IPS-18c (cell line): ENCODE measurements at regions not wholly inside any gene's neighbourhood (a gene's known extent, or its start where the extent isn't known, plus 50 kb on each side); places are given as distances from the start of the nearest gene placed in this dataset.
"Not testable (repeated sequence)": the region's sequence is repeated elsewhere in the genome, so short reads cannot be mapped to it uniquely, and the experiment has no call there.

Experiments used
- H3K4me3 ChIP-seq: 2 replicates; pipeline ENCODE4 v1.7.0; 2013; ENCODE audit warnings: low read depth, mild to moderate bottlenecking, low read length, moderate library complexity; ENCODE audit not compliant: insufficient read depth
- H3K9me3 ChIP-seq: one replicate; pipeline ENCODE4 v1.6.1; 2013; ENCODE audit warnings: mild to moderate bottlenecking, low read length, moderate library complexity; ENCODE audit not compliant: control insufficient read depth, insufficient read depth

DNA sequence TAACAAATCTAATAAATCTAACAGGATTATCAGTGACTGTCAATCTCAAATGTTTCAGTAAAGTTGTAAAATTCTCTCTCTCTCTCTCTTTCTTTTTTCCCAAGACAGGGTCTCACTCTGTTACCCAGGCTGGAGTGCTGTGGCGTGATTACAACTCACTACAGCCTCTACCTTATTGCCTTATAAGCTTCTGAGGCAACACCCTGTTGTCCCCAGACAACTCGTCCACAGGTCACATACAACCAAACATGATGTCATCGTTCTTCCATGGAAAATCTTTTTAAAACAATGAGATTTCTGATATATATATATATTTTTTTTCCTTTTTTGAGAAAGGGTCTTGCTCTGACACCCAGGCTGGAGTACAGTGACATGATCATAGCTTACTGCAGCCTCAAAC, 151.4 kb upstream of the RGS6 start:
- H3K9me3 ChIP-seq, result no peaks in the 10 kb centered on the region
- H3K4me3 ChIP-seq, result no peak overlapping the region

DNA sequence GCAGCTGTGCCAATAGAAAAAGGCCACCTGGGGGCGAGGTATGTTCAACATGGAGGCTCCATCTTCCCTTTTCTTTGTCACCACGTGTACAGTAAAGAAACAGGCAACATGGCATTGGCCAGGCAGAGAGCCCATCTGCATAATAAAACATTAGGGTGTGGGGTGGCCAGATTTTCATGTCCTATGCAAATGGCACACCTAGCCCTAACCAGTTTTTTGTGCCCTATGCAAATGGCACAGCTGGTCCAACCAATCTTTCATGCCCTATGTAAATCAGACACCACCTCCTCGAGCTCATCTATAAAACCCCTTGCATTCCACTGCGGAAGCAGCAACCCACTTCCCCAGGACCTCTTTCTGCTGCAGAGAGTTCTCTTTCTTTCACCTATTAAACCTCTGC, 149.1 kb upstream of the RGS6 start:
- Histone ChIP-seq H3K9me3 (no peaks in the 10 kb centered on the region), H3K4me3 (no peak overlapping the region)

DNA sequence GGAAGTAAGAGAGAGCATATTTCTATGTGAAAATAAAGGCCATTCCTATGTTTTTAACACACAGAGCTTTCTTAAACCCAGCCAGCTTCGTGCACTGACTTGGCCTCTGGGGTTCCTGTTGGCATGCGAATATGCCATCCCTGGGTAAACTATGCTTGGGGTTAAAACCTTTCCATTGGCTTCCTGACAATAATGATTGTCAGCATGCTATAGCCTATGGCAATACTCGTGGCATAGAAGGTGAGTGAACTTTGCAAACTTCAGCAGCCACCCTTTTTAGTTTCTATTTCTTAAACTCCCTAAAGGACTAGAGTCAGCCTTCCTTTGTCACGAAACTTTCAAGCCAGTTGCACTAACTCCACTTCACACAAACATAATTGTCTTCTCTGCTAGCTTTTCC, 148.4 kb upstream of the RGS6 start:
- Histone ChIP-seq H3K4me3 (no peak overlapping the region), H3K9me3 (no peaks in the 10 kb centered on the region)

DNA sequence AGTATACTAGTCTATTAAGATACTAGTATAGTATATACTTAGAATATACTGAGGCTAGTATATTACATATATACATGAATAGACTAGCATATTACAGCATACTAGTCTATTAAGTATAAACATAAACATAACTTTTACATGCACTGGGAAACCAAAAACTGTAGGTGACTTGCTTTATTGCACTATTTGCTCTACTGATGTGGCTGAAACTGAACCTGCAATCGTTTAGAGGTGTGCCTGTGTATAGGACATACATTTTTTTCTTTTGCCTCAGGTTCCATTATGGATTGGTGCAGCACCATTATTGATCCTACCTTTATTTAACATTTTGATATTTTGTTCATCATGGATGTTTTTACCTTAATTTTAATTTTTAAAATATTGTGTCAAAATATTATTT, 143.2 kb upstream of the RGS6 start:
- Histone ChIP-seq H3K4me3 (no peak overlapping the region), H3K9me3 (no peaks in the 10 kb centered on the region)

DNA sequence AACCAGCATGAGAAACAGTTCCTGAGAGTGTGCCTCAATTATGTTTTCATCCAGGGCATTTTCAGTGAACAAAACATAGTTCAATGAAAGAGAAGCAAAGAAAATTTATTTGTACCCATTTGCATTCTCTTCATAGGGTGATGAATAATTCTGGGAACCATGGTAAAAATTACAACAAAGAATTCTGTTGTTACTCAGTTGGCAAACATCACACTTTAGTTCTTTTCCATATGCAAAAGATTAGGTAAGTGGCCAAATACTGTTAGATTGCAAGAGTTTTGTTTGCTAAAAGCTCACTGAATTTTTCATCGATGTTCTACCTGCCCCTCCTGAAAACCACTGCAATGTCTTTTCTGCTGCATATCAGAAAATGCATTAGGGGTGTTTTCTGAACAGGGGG, 132.4 kb upstream of the RGS6 start:
- no peak overlapping the region for H3K4me3 ChIP-seq
- H3K9me3 ChIP-seq, result no peaks in the 10 kb centered on the region

DNA sequence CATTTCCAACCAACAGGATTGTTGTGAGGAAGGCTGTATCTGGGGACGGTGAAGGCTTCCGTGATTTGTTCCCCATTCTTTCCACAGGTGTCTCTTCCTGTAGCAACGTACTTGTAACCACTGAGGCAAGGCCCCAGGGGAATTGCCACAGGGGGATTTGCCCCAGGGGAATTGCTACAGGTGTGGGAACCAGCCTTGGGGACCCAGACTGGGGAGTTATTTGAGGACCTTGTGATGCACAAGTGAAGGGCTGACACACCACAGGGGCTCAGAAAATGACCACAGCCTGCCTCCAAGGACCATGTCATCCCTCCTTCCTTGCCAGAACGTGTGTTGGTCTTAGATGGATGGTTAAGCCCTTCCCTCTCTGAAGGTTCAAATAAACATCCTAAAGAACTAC, 131.4 kb upstream of the RGS6 start:
- Histone ChIP-seq H3K9me3 (no peaks in the 10 kb centered on the region), H3K4me3 (no peak overlapping the region)

DNA sequence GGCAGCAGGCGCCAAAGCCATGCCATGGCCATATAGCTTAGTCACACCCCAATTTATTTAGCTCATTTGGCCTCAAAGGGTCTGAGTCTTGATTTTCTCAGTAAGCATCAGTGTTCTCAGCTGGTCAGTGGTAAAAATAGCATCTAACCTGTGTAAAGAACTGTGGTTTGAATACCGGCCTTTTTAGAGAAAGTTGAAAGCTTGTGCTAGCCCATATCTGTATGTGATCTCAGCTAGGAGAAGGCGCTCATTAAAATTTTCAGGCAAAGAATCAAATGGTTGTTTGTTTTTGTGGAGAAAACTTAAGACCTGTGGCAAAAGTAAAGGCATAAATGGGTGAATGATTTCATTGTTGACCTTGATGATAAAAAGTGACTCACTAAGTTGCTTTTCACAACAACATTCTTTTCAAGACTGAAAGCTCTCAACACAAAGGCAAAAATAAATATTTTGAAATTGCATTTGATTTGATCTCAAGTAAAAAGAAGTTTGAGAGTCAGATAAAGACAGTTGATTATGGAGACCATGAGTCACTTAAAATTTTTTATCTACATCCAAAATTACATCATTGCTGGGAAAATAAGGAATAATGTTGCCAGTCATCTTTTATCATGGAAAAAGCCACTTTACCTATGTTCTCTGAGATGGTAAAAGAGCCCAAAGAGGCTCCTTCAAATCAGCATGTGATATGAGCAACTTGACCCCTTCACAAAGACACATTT, 128.5 kb upstream of the RGS6 start:
- H3K9me3 ChIP-seq, result no peaks in the 10 kb centered on the region
- H3K4me3 ChIP-seq, result no peak overlapping the region

DNA sequence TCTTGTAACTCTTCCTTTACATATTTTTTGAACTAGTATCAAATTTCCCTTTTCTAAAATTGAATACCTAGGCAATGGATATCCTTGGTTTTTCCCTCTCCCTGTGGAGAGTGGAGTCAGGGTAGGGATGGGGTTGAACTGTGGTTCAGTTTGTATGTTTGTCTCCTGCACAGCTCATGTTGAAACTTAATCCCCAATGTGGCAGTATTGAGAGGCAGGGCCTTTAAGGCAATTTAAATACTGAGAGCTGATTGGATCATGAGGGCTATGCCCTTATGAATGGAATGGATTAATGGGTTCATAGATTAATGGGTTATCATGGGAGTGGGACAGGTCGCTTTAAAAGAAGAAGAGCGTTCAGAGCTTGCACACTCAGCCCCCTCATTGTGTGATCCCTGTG, 127.2 kb upstream of the RGS6 start:
- H3K4me3 ChIP-seq, result no peak overlapping the region
- no peaks in the 10 kb centered on the region for H3K9me3 ChIP-seq

DNA sequence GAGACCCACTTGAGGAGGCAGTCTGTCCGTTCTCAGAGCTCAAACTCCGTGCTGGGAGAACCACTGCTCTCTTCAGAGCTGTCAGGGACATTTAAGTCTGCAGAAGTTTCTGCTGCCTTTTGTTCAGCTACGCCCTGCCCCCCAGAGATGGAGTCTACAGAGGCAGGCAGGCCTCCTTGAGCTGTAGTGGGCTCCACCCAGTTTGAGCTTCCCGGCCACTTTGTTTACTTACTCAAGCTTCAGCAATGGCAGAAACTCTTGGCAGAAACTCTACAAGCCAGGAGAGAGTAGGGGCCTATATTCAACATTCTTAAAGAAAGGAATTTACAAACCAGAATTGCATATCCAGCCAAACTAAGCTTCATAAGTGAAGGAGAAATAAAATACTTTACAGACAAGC, 125.2 kb upstream of the RGS6 start:
- not testable (repeated sequence) for H3K4me3 ChIP-seq, H3K9me3 ChIP-seq

DNA sequence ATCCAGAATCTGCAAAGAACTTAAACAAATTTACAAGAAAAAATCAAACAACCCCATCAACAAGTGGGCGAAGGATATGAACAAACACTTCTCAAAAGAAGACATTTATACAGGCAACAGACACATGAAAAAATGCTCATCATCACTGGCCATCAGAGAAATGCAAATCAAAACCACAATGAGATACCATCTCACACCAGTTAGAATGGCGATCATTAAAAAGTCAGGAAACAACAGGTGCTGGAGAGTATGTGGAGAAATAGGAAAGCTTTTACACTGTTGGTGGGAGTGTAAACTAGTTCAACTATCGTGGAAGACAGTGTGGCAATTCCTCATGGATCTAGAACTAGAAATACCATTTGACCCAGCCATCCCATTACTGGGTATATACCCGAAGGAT, 121.4 kb upstream of the RGS6 start:
- H3K4me3 ChIP-seq, H3K9me3 ChIP-seq: not testable (repeated sequence)

DNA sequence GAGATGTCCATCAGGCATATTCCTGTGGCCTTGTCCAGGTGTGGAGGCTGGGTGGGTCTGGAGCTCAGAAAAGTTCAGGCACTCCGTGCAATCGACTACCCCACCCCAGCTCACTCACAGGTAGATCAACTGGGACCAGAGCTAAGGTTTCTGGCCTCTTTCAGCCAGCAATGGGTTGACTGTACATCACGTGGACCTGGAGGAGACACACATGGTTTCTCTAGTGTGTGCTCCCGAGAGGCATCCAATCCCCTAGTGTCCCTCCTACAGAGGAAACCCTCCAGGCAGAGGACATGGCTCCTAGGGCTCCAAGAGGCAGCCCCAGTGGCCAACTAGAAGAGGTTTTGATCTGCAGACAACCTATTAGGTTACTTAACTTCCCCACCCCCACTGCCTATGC, 119.5 kb upstream of the RGS6 start:
- H3K4me3 ChIP-seq, result no peak overlapping the region
- H3K9me3 ChIP-seq, result peaks cover 3% of the 10 kb centered on the region

DNA sequence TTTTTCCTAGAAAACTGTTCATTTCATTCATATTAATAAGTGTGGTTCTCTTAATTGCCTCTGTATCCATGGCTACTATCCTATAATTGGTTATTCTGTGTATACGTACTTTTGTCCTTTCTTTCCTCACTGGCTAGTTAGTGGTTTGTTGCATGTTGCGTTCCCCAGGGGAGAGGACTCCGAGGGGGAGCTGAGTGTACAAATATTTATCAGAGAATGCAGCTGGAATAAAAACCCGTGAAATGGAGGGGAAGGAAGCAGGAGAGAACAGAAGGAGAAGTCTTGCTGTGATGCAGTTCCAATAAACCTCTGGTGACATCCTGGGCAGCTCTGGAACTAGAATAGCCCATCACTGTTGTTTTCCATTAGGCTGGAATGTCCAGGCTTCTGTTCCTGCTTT, 117.1 kb upstream of the RGS6 start:
- peaks cover 3% of the 10 kb centered on the region for H3K9me3 ChIP-seq
- no peak overlapping the region for H3K4me3 ChIP-seq

DNA sequence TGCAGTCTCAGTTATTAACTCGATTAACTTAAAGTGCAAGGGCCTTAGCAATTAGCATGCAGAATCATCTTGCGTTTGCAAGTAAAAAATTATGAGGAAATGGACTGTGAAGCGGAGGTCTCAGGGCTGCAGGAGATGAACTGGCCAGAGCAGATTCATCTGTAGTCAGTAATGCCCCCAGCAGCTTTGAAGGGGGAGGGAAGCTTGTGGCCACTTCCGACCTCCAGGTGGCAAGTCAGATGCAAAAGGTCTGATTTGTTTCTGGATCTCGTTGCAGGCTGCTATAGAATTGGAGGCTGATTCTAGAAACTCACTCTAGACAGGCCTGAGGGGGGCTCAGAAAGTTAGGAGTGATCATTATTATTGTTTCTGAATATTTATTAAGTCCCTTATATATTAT, 107.4 kb upstream of the RGS6 start:
- Histone ChIP-seq H3K4me3 (no peak overlapping the region), H3K9me3 (no peaks in the 10 kb centered on the region)

DNA sequence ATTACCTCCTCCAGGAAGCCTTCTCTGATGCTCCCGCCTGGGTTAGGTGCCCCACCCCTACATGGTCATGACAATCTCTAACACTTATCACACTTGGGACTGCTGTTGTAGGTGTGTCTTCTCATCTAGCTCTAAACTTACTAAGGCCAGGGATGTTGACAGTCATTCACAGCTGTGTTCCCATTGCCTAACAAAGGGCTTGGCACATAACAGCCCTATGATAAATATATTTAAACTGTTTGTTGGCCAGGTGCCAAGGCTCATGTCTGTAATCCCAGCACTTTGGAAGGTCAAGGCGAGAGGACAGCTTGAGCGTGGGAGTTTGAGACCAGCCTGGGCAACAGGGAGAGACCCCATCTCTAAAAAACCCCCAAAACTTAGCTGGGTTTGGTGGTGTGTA, 98.8 kb upstream of the RGS6 start:
- Histone ChIP-seq H3K4me3 (no peak overlapping the region), H3K9me3 (no peaks in the 10 kb centered on the region)

DNA sequence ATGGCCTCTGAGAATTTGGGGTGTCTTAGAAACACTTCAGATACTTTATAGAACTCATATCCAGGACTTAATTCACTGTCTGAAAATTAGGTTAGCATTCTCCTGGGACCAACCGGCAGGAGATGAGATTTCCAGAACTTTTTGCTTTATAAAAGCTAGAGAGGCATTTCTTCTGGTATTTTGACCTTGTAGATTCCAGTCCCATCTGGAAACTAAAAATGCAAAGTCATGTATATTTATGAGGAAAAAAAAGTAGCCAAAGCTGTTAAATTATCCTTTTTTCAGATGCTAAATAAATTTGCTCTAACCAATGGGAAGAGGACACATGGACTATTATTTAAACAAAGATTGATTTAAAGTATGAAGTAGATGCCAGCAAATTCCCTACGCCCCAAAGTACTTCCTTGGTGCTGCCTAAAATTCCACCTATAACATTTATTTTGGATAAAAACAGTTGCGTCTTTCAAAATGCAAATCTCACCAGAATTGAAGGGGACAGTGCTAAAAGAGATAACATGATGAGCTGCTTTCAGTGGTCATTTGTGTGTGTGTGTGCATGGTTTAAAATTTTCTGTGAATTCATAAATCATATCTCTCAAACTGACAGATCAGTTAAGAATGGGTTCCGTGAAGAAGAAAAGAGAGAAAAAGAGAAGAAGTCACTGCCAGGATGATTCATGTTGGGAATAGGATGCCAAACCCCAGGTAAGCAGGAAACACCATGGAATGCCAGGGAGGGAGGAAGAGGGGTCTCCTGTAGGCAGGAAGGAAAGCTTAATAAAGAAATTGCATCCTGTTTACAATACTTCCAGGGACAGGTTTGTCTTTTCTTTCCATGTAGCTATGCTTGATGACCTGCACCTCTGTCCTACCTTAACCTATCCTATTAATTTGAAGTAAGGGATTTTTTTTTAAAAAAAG, 97.7 kb upstream of the RGS6 start:
- Histone ChIP-seq H3K4me3 (no peak overlapping the region), H3K9me3 (no peaks in the 10 kb centered on the region)

DNA sequence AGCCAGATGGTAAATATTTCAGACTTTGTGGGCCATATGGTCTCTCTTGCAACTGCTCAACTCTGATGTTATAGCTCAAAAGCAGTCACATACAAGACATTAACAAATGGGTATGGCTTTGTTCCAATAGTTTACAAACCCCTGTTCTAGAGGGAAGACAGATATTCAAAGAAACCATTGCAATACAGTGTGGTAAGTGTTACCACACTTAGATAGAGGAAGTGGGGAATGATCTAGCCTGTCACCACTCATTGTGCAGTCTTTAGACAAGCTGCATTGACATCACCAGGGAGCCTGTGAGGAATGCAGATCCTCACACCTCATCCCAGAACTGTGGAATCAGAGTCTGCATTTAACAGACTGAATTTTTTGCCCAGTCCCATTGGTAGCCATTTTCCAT, 80.0 kb upstream of the RGS6 start:
- Histone ChIP-seq H3K9me3 (peaks cover 4% of the 10 kb centered on the region), H3K4me3 (no peak overlapping the region)

DNA sequence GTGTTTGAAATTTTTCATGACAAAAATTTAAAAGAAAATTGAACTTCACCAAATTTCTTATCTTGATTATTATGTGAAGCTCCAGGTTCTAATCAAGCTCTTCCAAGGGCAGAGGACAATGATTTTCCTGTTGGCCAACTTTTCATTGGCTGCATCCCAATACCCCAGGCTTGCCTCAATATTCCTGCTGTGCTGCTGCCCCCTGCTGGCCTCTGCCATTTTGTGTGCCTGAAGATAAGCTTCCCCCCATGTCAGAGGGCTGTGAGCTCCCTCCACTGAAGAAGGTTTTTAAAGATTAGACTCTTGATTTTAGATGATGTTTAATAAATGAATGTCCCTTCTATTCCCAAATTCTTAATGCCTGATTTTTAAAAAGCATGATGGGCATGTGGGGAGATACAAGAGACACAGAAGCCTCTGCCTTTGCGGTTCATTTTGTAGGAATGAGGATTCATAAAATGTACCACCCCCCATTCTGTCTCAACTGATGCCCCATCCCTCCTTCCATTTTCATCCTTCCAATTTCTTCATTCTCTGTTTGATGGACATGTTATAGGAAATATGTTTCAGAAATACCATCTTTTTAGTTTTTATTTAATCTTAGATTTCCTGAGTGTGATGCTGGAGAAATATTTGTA, 76.7 kb upstream of the RGS6 start:
- no peak overlapping the region for H3K4me3 ChIP-seq
- H3K9me3 ChIP-seq, result peaks cover 4% of the 10 kb centered on the region
